Suprapubic skin (tissue), 4 donors: ENCODE measurements at regions not wholly inside any gene's neighbourhood (a gene's known extent, or its start where the extent isn't known, plus 50 kb on each side); places are given as distances from the start of the nearest gene placed in this dataset.

Source experiments
- DNase-seq, 2 donors: peaks; one replicate each; pipeline ENCODE4 v3.0.0-alpha.2; 2019; ENCODE audit warnings: low spot score in 2 of 2
- H3K27ac ChIP-seq: fragments of 200-600 bp; sonication (generic); one replicate; pipeline ENCODE4 v1.5.1; 2019
- H3K27me3 ChIP-seq: fragments of 200-600 bp; sonication (generic); one replicate; pipeline ENCODE4 v1.5.1; 2019
- H3K36me3 ChIP-seq: fragments of 200-600 bp; sonication (generic); one replicate; pipeline ENCODE4 v1.5.1; 2019
- H3K4me1 ChIP-seq: fragments of 200-600 bp; sonication (generic); one replicate; pipeline ENCODE4 v1.5.1; 2019
- H3K4me3 ChIP-seq: fragments of 200-600 bp; sonication (generic); one replicate; pipeline ENCODE4 v1.5.1; 2019; ENCODE audit warnings: mild to moderate bottlenecking
- H3K9me3 ChIP-seq: fragments of 200-600 bp; sonication (generic); one replicate; pipeline ENCODE4 v1.5.1; 2019
- EP300 ChIP-seq: sonication (generic); formaldehyde crosslinking; IDR thresholded peaks from one replicate; pipeline ENCODE4 v1.6.1; 2017; ENCODE audit warnings: antibody characterized with exemption
- POLR2A ChIP-seq, 2 donors: fragments of 450-650 bp; IDR thresholded peaks; one replicate each; pipeline ENCODE4 v1.6.1; 2017; ENCODE audit warnings: antibody characterized with exemption in 2 of 2, mild to moderate bottlenecking in 2 of 2, moderate library complexity in 2 of 2
- POLR2AphosphoS5 ChIP-seq, 3 donors: sonication (generic); formaldehyde crosslinking; IDR thresholded peaks; one replicate each; pipeline ENCODE4 v1.6.1; 2017; ENCODE audit warnings: antibody characterized with exemption in 3 of 3
- WGBS: methylation state at CpG from one replicate; pipeline ENCODE4 v1.1.5; 2018; 5-methylcytosine and 5-hydroxymethylcytosine counted together
- TF ChIP-seq, protein P1 (sequence below), 2 donors: fragments of 200-600 bp in 1 of 2; fragments of 450-650 bp in 1 of 2; sonication (generic) in 1 of 2; IDR thresholded peaks; one replicate each; pipeline ENCODE4 v1.5.1; 2016 to 2019; ENCODE audit warnings: antibody characterized with exemption in 2 of 2, mild to moderate bottlenecking in 1 of 2, moderate library complexity in 1 of 2

DNA sequence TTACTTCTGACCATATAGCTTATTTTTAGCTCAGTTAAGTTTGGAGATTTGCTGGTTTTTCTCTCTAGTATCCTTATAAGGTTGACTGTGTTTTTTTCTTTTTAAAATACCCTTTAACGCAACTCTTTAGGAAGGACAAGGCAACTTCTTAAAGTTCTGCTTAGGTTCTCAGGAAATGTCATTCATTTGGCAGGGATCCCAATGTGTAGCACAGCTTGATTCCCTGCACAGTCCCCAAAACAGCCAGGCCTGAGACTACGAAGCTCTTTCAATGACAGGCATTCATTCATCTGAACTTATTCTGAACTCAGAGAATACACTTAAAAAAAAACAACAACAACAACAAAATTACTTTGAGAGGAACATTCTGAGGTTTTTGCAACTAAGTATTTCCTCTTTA is 1765.8 kb downstream of the PCDH7 start:
- TF ChIP-seq EP300 (no peak), POLR2AphosphoS5 (IDR thresholded peaks at IDR 0.05) (no peak), POLR2A (IDR thresholded peaks at IDR 0.05) (no peak)
- TF ChIP-seq, protein P1, sequence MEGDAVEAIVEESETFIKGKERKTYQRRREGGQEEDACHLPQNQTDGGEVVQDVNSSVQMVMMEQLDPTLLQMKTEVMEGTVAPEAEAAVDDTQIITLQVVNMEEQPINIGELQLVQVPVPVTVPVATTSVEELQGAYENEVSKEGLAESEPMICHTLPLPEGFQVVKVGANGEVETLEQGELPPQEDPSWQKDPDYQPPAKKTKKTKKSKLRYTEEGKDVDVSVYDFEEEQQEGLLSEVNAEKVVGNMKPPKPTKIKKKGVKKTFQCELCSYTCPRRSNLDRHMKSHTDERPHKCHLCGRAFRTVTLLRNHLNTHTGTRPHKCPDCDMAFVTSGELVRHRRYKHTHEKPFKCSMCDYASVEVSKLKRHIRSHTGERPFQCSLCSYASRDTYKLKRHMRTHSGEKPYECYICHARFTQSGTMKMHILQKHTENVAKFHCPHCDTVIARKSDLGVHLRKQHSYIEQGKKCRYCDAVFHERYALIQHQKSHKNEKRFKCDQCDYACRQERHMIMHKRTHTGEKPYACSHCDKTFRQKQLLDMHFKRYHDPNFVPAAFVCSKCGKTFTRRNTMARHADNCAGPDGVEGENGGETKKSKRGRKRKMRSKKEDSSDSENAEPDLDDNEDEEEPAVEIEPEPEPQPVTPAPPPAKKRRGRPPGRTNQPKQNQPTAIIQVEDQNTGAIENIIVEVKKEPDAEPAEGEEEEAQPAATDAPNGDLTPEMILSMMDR (IDR thresholded peaks at IDR 0.05): no peak
- DNase-seq: no peak
- Histone ChIP-seq H3K36me3 (no peaks in the 10 kb centered on the region), H3K27me3 (no peaks in the 10 kb centered on the region), H3K27ac (no peak overlapping the region), H3K4me1 (no peaks in the 10 kb centered on the region), H3K4me3 (no peak overlapping the region), H3K9me3 (no peaks in the 10 kb centered on the region)
- WGBS: 36% methylated on average over 2 of the region's 2 CpGs

DNA sequence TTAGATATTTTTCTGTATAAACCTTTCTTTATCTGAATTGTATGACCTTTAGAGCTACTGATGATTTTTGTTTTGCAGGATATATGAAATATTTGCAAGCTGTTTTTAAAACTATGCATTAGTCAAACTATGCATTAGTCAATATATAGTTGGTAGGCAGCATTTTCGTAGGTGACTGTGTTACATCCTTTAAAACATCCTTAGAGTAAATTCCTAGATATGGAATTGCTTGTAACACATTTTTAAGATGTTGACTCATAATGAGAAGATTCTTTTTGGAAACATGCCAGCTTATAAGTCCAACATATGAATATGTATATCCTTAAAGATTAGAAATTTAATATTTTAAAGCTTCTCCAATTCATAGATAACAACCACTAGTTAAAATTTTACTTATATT is 1768.5 kb downstream of the PCDH7 start:
- TF ChIP-seq POLR2A (IDR thresholded peaks at IDR 0.05) (no peak), POLR2AphosphoS5 (IDR thresholded peaks at IDR 0.05) (no peak), EP300 (no peak)
- TF ChIP-seq, protein P1 (IDR thresholded peaks at IDR 0.05): no peak
- no peak for DNase-seq
- Histone ChIP-seq H3K27ac (no peak overlapping the region), H3K9me3 (no peaks in the 10 kb centered on the region), H3K4me3 (no peak overlapping the region), H3K27me3 (no peaks in the 10 kb centered on the region), H3K4me1 (no peaks in the 10 kb centered on the region), H3K36me3 (no peaks in the 10 kb centered on the region)
- WGBS: 60% methylated on average over 1 of the region's 1 CpG

- H3K27me3 ChIP-seq: no peaks in the 10 kb centered on the region
- no peaks in the 10 kb centered on the region for H3K9me3 ChIP-seq
- H3K27ac ChIP-seq: no peak overlapping the region
- no peaks in the 10 kb centered on the region for H3K4me1 ChIP-seq
- TF ChIP-seq, protein P1 (IDR thresholded peaks at IDR 0.05): no peak
- no peak for TF ChIP-seq POLR2A (IDR thresholded peaks at IDR 0.05)
- no peak for TF ChIP-seq EP300
- TF ChIP-seq POLR2AphosphoS5 (IDR thresholded peaks at IDR 0.05): no peak
- no peak overlapping the region for H3K4me3 ChIP-seq
- 64% methylated on average over 5 of the region's 5 CpGs for WGBS
- no peak for DNase-seq
- H3K36me3 ChIP-seq: no peaks in the 10 kb centered on the region
Measured at GRCh38 chr4:32499171-32499570, 1779.0 kb downstream of the PCDH7 start.

- Histone ChIP-seq H3K4me1 (no peaks in the 10 kb centered on the region), H3K36me3 (no peaks in the 10 kb centered on the region), H3K9me3 (no peaks in the 10 kb centered on the region), H3K4me3 (no peak overlapping the region), H3K27ac (no peak overlapping the region), H3K27me3 (no peaks in the 10 kb centered on the region)
- 96% methylated on average over 3 of the region's 3 CpGs for WGBS
- no peak for DNase-seq
- TF ChIP-seq POLR2A (IDR thresholded peaks at IDR 0.05): no peak
- no peak for TF ChIP-seq POLR2AphosphoS5 (IDR thresholded peaks at IDR 0.05)
- TF ChIP-seq EP300: no peak
- TF ChIP-seq, protein P1 (IDR thresholded peaks at IDR 0.05): no peak
Measured at GRCh38 chr4:32503241-32503640, 1783.1 kb downstream of the PCDH7 start.

DNA sequence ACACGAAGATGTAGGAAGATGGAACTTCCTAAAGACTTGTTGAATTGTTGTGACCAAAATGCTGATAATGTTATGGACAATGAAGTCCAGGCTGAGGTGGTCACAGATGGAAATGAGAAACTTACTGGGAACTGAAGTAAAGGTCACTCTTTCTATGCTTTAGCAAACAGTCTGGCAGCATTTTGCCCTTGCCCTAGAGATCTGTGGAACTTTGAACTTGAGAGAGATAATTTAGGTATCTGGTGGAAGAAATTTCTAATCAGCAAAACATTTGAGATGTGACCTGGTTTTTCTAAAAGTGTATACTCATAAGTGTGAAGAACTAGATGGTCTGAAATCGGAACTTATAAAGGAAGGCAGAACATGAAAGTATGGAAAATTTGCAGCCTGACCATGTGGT is 1785.9 kb downstream of the PCDH7 start:
- WGBS: 78% methylated on average over 2 of the region's 2 CpGs
- no peaks in the 10 kb centered on the region for H3K9me3 ChIP-seq
- H3K4me1 ChIP-seq: no peaks in the 10 kb centered on the region
- no peak for DNase-seq
- H3K27me3 ChIP-seq: no peaks in the 10 kb centered on the region
- TF ChIP-seq, protein P1 (IDR thresholded peaks at IDR 0.05): no peak
- TF ChIP-seq POLR2AphosphoS5 (IDR thresholded peaks at IDR 0.05): no peak
- no peak for TF ChIP-seq POLR2A (IDR thresholded peaks at IDR 0.05)
- no peak for TF ChIP-seq EP300
- H3K36me3 ChIP-seq: no peaks in the 10 kb centered on the region
- no peak overlapping the region for H3K4me3 ChIP-seq
- H3K27ac ChIP-seq: no peak overlapping the region
